NCI-H226 (cell line): ENCODE measurements at regions not wholly inside any gene's neighbourhood (a gene's known extent, or its start where the extent isn't known, plus 50 kb on each side); places are given as distances from the start of the nearest gene placed in this dataset.

Experiments
- DNase-seq: peaks from one replicate; pipeline ENCODE4 v3.0.0-alpha.2; 2015

DNA sequence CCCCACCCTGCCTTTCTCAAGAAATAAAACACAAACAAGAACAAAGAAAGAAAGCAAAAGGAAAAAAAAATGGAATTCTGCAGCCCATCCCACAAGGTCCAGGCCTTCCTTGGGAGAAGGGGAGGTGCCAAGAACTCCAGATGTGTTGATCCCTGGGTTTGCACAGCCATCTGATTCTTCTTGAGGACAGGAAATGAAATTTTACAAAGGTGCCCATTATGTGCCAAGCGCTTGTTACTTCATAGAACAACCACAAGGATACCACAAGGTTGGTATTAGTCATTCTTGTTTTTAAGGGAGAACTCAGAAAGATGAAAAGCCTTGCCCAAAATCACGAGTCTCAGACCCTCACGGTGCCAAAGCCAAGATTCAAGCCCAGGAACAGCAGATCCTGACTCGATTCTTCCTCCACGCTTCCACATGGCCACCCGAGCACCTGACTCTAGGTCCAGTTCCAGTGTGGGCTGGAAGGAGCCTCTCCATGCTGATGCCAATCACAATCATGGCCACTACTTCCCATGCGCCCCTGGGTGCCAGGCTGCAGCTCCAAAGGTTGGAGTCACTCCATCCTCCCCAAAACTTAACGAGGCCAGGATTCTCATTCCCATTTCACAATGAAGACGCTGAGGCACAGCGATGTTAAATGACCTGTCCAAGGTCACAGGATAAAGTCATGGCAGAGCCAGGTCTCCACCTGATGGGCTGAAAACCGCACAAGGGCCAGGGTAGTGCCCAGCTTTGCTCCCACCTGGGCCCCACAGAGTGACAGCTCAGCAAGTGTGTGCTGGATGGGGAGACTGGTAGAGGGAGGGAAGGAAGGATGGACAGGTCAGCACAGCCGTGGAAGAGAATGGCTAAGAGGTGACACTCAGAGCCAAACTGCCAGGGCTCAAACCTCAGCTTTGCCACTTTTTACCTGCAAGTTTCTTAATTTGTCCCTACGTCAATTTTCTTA is 66.7 kb upstream of the TOP1 start:
- DNase-seq = no peak

DNA sequence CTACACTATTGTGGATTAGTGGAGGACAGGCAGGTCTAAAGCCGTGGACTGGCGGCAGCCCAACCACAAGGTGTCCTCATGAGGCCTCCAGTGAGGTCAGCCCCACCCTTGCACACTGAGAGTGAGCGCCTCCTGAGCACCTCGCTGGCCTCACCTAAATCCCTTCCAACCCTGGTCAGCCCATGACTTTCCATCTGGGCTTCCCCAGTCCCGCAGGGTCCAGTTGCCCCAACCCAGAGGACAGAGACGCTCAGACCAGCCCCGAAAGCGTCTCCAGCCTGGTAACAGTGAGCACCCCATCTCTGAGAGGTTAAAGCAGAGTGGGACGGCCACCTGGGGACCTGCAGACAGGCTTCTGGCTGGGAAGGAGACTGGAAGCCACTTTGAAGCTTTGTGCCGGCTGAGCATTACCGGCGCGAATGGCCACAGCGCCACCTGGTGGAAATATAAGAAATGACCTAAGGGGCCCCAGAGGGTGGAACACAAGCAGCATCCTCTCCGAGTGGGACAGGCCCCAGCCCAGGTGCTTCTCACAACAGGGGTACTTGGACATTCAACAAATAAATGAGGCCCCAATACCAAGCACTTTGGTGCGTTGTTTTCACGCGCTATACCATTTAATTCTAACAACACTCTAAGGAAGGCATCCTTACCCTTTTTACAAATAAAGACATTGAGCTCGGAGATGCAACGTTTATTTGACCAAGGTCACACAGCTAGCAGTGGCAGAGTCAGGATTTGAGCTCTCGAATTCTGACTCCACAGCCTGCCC is 65.7 kb upstream of the TOP1 start:
- DNase-seq = peak; percentile 18

DNA sequence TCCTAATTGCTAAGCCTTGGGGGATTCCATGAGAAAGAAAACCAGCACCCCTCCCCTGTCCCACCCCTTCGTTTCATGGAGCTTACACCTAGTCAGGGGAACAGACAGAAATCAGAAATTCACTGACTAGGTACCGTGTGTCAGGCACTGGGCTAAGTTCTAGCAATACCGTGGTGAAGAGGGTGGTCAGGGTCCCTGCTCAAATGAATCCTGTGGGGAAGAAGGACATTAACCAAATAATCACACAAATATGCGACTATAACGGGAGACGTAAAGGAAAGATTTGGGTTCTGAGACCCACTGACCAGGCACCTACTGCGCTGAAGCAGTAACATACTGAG is 65.1 kb upstream of the TOP1 start:
- no peak for DNase-seq

DNA sequence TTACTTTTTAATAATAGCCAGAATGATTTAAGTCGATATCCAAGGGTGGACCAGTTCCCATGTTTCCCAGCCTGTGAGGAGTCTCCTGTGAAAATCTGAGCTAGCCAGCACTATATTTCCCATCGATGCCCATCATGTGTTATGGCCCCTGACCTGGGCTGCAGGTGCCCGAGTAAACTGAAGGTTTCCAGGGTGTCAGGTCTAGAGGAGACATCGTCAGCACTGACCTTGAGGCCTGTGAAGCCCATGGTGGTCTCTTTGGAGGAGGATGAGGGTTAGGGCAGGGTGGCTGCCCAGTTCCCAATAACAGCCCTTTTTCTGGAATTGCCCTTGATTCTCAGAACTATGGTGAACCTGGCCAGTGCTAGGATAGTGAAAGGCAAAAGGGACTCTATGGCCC is 63.0 kb upstream of the TOP1 start:
- DNase-seq = no peak

DNA sequence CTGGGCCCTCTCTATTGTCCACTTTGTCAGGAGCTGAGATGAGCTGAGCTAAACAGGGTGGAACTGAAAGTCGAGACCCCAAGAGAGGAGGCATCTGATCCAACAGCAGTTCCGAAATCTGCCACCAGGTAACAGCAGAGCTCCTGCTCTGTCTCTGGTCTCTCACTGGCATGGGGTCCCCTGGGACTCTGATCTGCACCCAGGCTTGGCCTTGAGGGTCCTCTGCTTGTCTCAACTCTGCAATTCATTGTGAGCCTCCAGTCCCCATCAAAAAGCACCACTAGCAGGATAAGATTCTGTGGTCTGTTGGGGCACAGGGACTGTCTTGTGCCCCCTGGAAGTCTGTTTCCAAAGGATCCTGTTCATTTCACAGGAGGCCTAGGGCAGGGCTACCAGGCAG is 62.5 kb upstream of the TOP1 start:
- DNase-seq = no peak

DNA sequence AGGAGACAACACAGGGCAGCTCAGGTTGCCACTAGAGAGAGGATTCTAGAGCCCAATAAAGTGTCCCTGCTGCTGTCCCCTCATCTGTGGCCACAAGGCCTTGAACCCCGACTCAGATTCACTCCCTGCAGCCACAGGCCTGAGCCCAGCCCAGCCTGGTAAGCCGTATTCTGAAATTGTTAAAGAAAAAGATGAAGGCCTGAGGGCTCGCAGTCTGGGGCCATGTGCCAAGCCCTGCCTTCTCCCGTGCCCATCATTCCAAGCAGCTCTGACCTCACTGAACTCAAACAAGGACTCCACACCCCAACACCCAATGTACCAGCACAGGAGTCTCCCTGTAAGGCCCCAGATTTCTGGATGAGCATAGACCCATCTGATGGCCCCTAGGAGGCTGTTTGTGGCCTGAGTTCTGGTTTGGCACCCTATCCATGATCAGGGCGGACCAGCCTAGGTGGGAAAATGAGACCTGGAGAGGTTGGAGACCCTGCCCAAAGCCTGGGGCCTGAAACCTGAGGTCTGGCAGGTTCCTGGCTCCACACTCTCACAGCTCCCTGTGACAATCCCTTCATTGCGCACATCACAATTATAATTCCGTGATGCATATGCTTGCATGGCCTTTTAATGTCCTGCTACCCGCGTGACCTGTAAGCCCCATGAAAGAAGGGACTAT is 62.0 kb upstream of the TOP1 start:
- DNase-seq = no peak

DNA sequence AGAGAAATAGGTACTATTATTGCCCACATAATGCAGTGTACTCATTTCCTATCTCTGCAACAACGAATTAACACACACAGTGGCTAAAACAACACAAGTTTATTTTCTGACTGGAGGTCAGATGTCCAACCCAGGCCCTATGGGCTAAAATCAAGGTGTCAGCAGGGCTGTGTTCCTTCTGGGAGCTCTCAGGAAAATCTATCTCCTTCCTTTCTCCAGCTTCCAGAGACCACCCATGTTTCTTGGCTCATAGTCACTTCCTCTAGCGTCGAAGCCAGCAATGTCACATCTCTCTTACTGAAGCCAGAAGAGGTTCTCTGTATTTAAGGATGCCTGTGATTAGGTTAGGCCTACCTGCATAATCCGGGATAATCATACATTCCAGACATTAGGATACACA is 60.9 kb upstream of the TOP1 start:
- no peak for DNase-seq

DNA sequence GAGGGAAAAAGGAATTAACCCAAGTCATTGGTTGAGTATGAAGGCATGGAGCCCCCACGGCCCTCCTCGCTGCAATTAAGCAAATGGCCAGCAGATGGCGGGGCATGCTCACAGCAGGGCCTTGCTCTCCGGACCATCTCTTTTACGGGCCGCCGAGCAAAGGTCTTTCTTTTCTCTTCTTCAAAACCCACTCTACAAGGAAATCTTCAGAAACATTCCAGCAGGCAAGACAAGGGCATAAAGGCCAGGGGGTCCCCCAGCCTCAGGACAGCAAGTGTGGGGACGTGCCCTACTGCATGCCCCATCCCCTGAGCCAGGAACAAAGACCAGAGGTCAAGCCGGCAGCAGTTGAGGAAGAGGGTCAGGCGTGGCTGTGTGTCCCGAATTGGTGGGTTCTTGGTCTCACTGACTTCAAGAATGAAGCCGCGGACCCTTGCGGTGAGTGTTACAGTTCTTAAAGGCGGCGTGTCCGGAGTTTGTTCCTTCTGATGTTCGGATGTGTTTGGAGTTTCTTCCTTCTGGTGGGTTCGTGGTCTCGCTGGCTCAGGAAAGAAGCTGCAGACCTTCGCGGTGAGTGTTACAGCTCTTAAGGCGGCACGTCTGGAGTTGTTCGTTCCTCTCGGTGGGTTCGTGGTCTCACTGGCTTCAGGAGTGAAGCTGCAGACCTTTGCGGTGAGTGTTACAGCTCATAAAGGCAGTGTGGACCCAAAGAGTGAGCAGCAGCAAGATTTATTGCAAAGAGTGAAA is 59.6 kb upstream of the TOP1 start:
- DNase-seq = peak; percentile 26

DNA sequence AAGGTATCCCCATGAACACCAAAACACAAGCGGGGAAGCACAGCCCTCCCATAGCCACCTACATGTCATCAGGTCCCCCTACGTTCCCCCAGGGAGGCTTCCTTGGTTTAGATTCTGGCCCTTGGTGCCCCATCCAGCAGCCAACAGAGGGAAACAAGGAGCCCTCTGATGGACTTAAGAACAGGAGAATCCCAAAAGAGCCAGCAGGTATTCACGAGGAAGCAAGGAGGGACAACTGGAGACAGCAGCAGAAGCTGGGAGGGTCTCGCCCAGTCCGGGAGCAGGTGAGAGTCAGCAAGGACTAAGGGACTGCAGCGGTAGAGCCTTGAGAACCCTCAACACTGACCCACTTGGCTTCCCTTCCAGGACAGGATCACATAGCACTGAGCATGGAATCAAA is 58.4 kb upstream of the TOP1 start:
- no peak for DNase-seq

DNA sequence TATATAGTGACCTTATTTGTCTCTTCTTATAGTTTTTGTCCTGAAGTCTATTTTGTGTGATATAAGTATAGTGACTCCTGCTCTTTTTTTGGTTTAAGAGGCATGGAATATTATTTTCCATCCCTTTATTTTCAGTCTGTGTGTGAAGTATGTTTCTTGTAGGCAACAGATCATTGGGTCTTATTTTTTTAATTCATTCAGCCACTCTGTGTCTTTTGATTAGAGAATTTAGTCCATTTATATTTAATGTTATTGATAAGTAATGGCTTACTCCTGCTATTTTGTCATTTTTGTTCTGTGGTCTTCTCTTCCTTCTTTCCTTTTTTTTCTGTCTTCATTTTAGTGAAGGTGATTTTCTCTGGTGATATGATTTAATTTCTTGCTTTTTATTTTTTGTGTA is 51.4 kb upstream of the TOP1 start:
- no peak for DNase-seq

DNA sequence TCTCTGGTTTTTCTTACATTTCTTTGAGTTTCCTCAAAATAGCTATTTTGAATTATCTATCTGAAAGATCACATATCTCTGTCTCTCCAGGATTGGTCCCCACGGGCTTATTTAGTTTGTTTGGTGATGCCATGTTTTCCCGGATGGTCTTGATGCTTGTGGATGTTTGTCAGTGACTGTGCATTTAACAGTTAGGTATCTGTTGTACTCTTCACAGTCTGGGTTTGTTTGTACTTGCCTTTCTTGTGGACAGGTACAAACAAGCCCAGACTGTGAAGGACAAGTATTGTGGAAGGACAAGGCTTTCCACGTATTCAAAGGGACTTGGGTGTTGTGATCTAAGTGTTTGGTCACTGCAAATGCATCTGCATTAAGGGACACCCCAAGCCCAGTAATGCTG is 49.9 kb upstream of the TOP1 start:
- no peak for DNase-seq
